Tibial artery (tissue), 4 donors: ENCODE measurements at regions not wholly inside any gene's neighbourhood (a gene's known extent, or its start where the extent isn't known, plus 50 kb on each side); places are given as distances from the start of the nearest gene placed in this dataset.

Experiments used
- DNase-seq, 2 donors: peaks; one replicate each; pipeline ENCODE4 v3.0.0-alpha.2; 2019
- H3K27ac ChIP-seq, 2 donors: fragments of 200-600 bp; sonication (generic) in 1 of 2; 1 replicate in 1 of 2; 2 replicates in 1 of 2; pipeline ENCODE4 v1.5.1; 2018 to 2019; ENCODE audit warnings: mild to moderate bottlenecking in 1 of 2
- H3K27me3 ChIP-seq, 2 donors: fragments of 200-600 bp; sonication (generic) in 1 of 2; one replicate each; pipeline versions ENCODE4 v1.5.1 to v1.6.0; 2016 to 2019
- H3K36me3 ChIP-seq, 3 donors: fragments of 200-600 bp; sonication (generic) in 2 of 3; one replicate each; pipeline ENCODE4 v1.5.1; 2016 to 2019; ENCODE audit warnings: mild to moderate bottlenecking in 2 of 3
- H3K4me1 ChIP-seq, 4 donors: fragments of 200-600 bp; sonication (generic) in 2 of 4; 1 replicate in 3 of 4; 2 replicates in 1 of 4; pipeline ENCODE4 v1.5.1; 2016 to 2019
- H3K4me3 ChIP-seq, 2 donors: fragments of 200-600 bp; sonication (generic) in 1 of 2; 1 replicate in 1 of 2; 2 replicates in 1 of 2; pipeline ENCODE4 v1.5.1; 2018 to 2019; ENCODE audit warnings: mild to moderate bottlenecking in 2 of 2
- H3K9me3 ChIP-seq, 3 donors: fragments of 200-600 bp; sonication (generic) in 1 of 3; one replicate each; pipeline ENCODE4 v1.5.1; 2016 to 2019
- CTCF ChIP-seq, 2 experiments: fragments of 200-600 bp in 1 of 2; fragments of 450-650 bp in 1 of 2; IDR thresholded peaks; one replicate each; pipeline ENCODE4 v1.5.1; 2017 to 2019; ENCODE audit warnings: antibody characterized with exemption in 2 of 2, mild to moderate bottlenecking in 1 of 2, moderate library complexity in 1 of 2
- intact Hi-C: fragments of 100-400 bp; cut with DNase I; formaldehyde crosslinking; loops from one replicate; pipeline ENCODE4 v1.15.0; 2023; ENCODE audit warnings: low total_unique reads

GRCh38 chr1:209106237-209106741 is 477.2 kb upstream of the CAMK1G start:
- DNase-seq: no peak
- Histone ChIP-seq H3K9me3 (no peaks in the 10 kb centered on the region), H3K4me1 (peaks cover 0 to 5% (median 0%) of the 10 kb centered on the region in 4 donors), H3K27me3 (no peaks in the 10 kb centered on the region), H3K36me3 (no peaks in the 10 kb centered on the region), H3K27ac (no peak overlapping the region), H3K4me3 (no peak overlapping the region)
- no peak for TF ChIP-seq CTCF (IDR thresholded peaks at IDR 0.05)
- intact Hi-C loops: no loop called here

- Histone ChIP-seq H3K4me1 (peaks cover 0 to 5% (median 0%) of the 10 kb centered on the region in 4 donors), H3K27ac (no peak overlapping the region), H3K36me3 (no peaks in the 10 kb centered on the region), H3K9me3 (no peaks in the 10 kb centered on the region), H3K27me3 (no peaks in the 10 kb centered on the region), H3K4me3 (no peak overlapping the region)
- TF ChIP-seq CTCF (IDR thresholded peaks at IDR 0.05): no peak
- no peak for DNase-seq
- intact Hi-C loops: no loop called here
These were observed 476.7 kb upstream of the CAMK1G start for GRCh38 chr1:209106861-209107260.

GRCh38 chr1:209107535-209107934 is 476.0 kb upstream of the CAMK1G start:
- intact Hi-C loops: no loop called here
- DNase-seq: no peak
- no peak for TF ChIP-seq CTCF (IDR thresholded peaks at IDR 0.05)
- H3K27me3 ChIP-seq: no peaks in the 10 kb centered on the region
- H3K4me1 ChIP-seq: peaks cover 0 to 5% (median 0%) of the 10 kb centered on the region in 4 donors
- no peaks in the 10 kb centered on the region for H3K36me3 ChIP-seq
- H3K4me3 ChIP-seq: no peak overlapping the region
- H3K9me3 ChIP-seq: no peaks in the 10 kb centered on the region
- no peak overlapping the region for H3K27ac ChIP-seq

GRCh38 chr1:209109001-209109785 is 474.3 kb upstream of the CAMK1G start:
- TF ChIP-seq CTCF (IDR thresholded peaks at IDR 0.05): no peak
- Histone ChIP-seq H3K36me3 (no peaks in the 10 kb centered on the region), H3K27ac (no peak overlapping the region), H3K9me3 (no peaks in the 10 kb centered on the region), H3K4me3 (no peak overlapping the region), H3K27me3 (no peaks in the 10 kb centered on the region), H3K4me1 (no peaks in the 10 kb centered on the region)
- no peak for DNase-seq
- intact Hi-C loops: no loop called here

- intact Hi-C loops: no loop called here
- no peaks in the 10 kb centered on the region for H3K9me3 ChIP-seq
- TF ChIP-seq CTCF (IDR thresholded peaks at IDR 0.05): no peak
- no peak for DNase-seq
- no peak overlapping the region for H3K4me3 ChIP-seq
- no peaks in the 10 kb centered on the region for H3K27me3 ChIP-seq
- H3K27ac ChIP-seq: no peak overlapping the region
- H3K4me1 ChIP-seq: no peaks in the 10 kb centered on the region
- no peaks in the 10 kb centered on the region for H3K36me3 ChIP-seq
These were observed 470.0 kb upstream of the CAMK1G start for GRCh38 chr1:209113521-209113920.
